Endothelial cell of umbilical vein (primary cell): ENCODE measurements at regions not wholly inside any gene's neighbourhood (a gene's known extent, or its start where the extent isn't known, plus 50 kb on each side); places are given as distances from the start of the nearest gene placed in this dataset.

Source experiments
- BruUV-seq: library from RNA; stranded (reverse); fragments of 400-500 nt; replicated peaks from 2 replicates; lab custom pipeline; 2021; lab: Mats Ljungman, UMichigan
- CTCF ChIA-PET: fragments of 300-600, 350-600 bp; sonication (Branson Sonifier 250); formaldehyde crosslinking; loops from one replicate; lab custom pipeline; 2021; ENCODE audit warnings: antibody characterized with exemption, inconsistent platforms; lab: Charles Lee
- POLR2A ChIA-PET: fragments of 300-600, 350-600 bp; sonication (Branson Sonifier 250); formaldehyde crosslinking; loops from one replicate; lab custom pipeline; 2021; ENCODE audit warnings: antibody characterized with exemption, inconsistent platforms; lab: Charles Lee
- DNase-seq: peaks from one replicate; pipeline ENCODE4 v3.0.0-alpha.2; 2011; ENCODE audit warnings: low read depth, low spot score
- FAIRE-seq: peaks from 2 replicates; lab custom pipeline; 2011; peaks lifted over from hg19 to GRCh38; lab: Jason Lieb, UNC
- H2AFZ ChIP-seq: 2 replicates; pipeline ENCODE4 v1.6.0; 2012; ENCODE audit warnings: low read depth, low read length, control low read depth, inconsistent platforms
- H3K27ac ChIP-seq: 2 replicates; pipeline ENCODE4 v1.5.1; 2011; ENCODE audit warnings: low read depth, mild to moderate bottlenecking, control low read depth, low read length, moderate library complexity; ENCODE audit not compliant: insufficient read depth
- H3K27me3 ChIP-seq, 2 experiments: 2 replicates each; pipeline versions ENCODE4 v1.6.0 to v1.6.1; 2011; ENCODE audit warnings: low read length in 2 of 2, mixed read lengths in 1 of 2; ENCODE audit not compliant: control insufficient read depth in 2 of 2, insufficient read depth in 2 of 2
- H3K36me3 ChIP-seq, 2 experiments: 2 replicates in 1 of 2; 3 replicates in 1 of 2; pipeline ENCODE4 v1.5.1; 2011; ENCODE audit warnings: low read length in 2 of 2, mild to moderate bottlenecking in 1 of 2, moderate library complexity in 1 of 2; ENCODE audit not compliant: control insufficient read depth in 2 of 2, insufficient read depth in 2 of 2; ENCODE audit errors: extremely low read depth in 1 of 2
- H3K4me1 ChIP-seq: 3 replicates; pipeline ENCODE4 v1.5.1; 2011; ENCODE audit warnings: mild to moderate bottlenecking, low read length; ENCODE audit not compliant: control insufficient read depth, insufficient read depth; ENCODE audit errors: extremely low read depth
- H3K4me2 ChIP-seq: 2 replicates; pipeline ENCODE4 v1.6.1; 2011; ENCODE audit warnings: low read length, control low read depth, mixed read lengths; ENCODE audit not compliant: insufficient read depth
- H3K4me3 ChIP-seq, 3 experiments: fragments of 200-600 bp in 1 of 3; sonication (generic), shearing (Covaris generic) in 1 of 3; replicated peaks in 1 of 3; 2 replicates each; pipeline ENCODE4 v1.5.1; 2011 to 2016; ENCODE audit warnings: control low read depth in 3 of 3, low read length in 3 of 3, mild to moderate bottlenecking in 2 of 3, inconsistent platforms in 1 of 3, low read depth in 1 of 3, moderate library complexity in 1 of 3; ENCODE audit not compliant: insufficient read depth in 1 of 3
- H3K79me2 ChIP-seq: 2 replicates; pipeline ENCODE4 v1.6.0; 2012; ENCODE audit warnings: low read length, inconsistent platforms; ENCODE audit not compliant: control insufficient read depth, insufficient read depth
- H3K9ac ChIP-seq: replicated peaks from 2 replicates; pipeline ENCODE3; 2011; ENCODE audit warnings: low read length, control low read depth; ENCODE audit not compliant: insufficient read depth; ENCODE audit errors: extremely low read depth
- H3K9me1 ChIP-seq: replicated peaks from 3 replicates; pipeline ENCODE4 v1.6.0; 2011; ENCODE audit warnings: mild to moderate bottlenecking, low read length; ENCODE audit not compliant: control insufficient read depth, insufficient read depth; ENCODE audit errors: extremely low read depth
- H3K9me3 ChIP-seq: replicated peaks from 2 replicates; pipeline ENCODE4 v1.5.1; 2012; ENCODE audit warnings: low read length, inconsistent platforms; ENCODE audit not compliant: control insufficient read depth, insufficient read depth
- H4K20me1 ChIP-seq: replicated peaks from 2 replicates; pipeline ENCODE3; 2011; ENCODE audit warnings: mild to moderate bottlenecking, low read length; ENCODE audit not compliant: control insufficient read depth, insufficient read depth; ENCODE audit errors: extremely low read depth
- FOS ChIP-seq: IDR thresholded peaks from 2 replicates; pipeline ENCODE4 v1.6.1; 2011; ENCODE audit warnings: mild to moderate bottlenecking, low read length, moderate library complexity, borderline replicate concordance; ENCODE audit not compliant: insufficient read depth
- GATA2 ChIP-seq: IDR thresholded peaks from 2 replicates; pipeline ENCODE4 v1.7.0; 2011; ENCODE audit warnings: low read depth, mild to moderate bottlenecking, moderate library complexity, mixed read lengths, low read length; ENCODE audit not compliant: insufficient read length, insufficient read depth
- JUN ChIP-seq: IDR thresholded peaks from 2 replicates; pipeline ENCODE4 v1.6.1; 2011; ENCODE audit warnings: borderline replicate concordance, low read depth; ENCODE audit not compliant: insufficient read length, insufficient read depth
- MAX ChIP-seq: IDR thresholded peaks from 2 replicates; pipeline ENCODE4 v1.6.1; 2011; ENCODE audit not compliant: insufficient read depth, insufficient read length
- MYC ChIP-seq: IDR thresholded peaks from one replicate; pipeline ENCODE4 v1.6.1; 2011; ENCODE audit warnings: mild to moderate bottlenecking, low read depth, low read length
- POLR2A ChIP-seq: IDR thresholded peaks from 2 replicates; pipeline ENCODE4 v1.6.1; 2012; ENCODE audit warnings: low read depth, mild to moderate bottlenecking, control low read depth, low read length
- POLR2AphosphoS5 ChIP-seq: IDR thresholded peaks from 2 replicates; pipeline ENCODE4 v1.6.1; 2012; ENCODE audit warnings: low read depth, mild to moderate bottlenecking, control low read depth, low read length, moderate library complexity; ENCODE audit not compliant: insufficient read depth
- dilution Hi-C: fragments of 300-500 bp; cut with MboI; formaldehyde crosslinking; loops from one replicate; pipeline ENCODE4 v1.15.0; 2019; ENCODE audit warnings: low sequenced_read_pairs; ENCODE audit not compliant: extremely low pct_ligation_motif_present
- intact Hi-C: fragments of 100-400 bp; cut with micrococcal nuclease; formaldehyde crosslinking; loops from one replicate; pipeline ENCODE4 v1.10.0; 2022
- TF ChIP-seq, protein P1 (sequence below), 2 donors: IDR thresholded peaks; 1 replicate in 1 of 2; 2 replicates in 1 of 2; pipeline ENCODE4 v1.5.1; 2011; ENCODE audit warnings: low read length in 2 of 2, mild to moderate bottlenecking in 2 of 2, moderate library complexity in 2 of 2, control low read depth in 1 of 2, inconsistent platforms in 1 of 2, low read depth in 1 of 2; ENCODE audit not compliant: insufficient read depth in 1 of 2; ENCODE audit errors: extremely low read depth in 1 of 2

DNA sequence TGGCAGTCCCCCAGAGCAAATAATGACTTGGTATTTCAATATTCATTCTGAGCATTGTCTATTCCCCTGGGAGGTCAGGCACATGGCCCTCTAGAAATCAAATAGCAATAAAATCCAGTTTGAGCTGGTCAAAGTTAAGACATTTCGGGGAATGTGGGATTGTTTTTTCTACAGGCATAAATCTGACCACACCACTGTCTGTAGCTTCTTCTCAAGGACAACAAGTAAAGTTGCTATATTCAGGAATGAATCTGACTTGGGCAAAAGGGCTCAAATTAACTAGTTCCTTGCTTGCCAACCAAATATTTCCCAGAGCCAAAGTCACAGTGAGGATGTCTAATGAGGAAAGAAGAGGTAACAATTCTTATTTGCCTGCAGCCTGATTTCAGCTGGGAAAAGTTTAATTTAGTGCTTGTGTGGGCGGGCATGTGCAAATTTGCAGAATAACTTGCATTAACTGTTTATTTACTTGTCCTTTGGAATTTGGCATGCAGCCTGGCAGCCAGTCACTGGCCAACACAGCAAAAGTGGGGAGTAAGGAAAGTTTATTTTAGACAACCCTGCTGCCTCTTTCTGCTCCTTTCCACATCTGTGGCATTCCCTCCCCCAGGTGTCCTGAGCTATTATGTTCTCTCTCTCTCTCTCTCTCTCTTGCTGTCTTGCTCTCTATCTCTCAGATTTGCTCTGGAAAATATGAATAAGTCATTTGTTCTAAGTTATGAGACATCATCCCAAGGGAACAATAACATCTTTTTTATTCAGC lies 51.2 kb upstream of the ARHGAP20 start:
- H2AFZ ChIP-seq = peak overlapping the region; percentile 20
- FAIRE-seq (no peak), DNase-seq (peak; percentile 72)
- H3K4me1 ChIP-seq = peaks cover 3% of the 10 kb centered on the region
- dilution Hi-C loops (no loop called here), intact Hi-C loops (no loop called here)
- no peak overlapping the region for H3K4me3 ChIP-seq
- H3K27me3 ChIP-seq = no peaks in the 10 kb centered on the region
- BruUV-seq = no TSS peak
- no peak overlapping the region for H3K27ac ChIP-seq
- H3K9me1 ChIP-seq = no peaks in the 10 kb centered on the region
- no peak overlapping the region for H3K4me2 ChIP-seq
- no peaks in the 10 kb centered on the region for H4K20me1 ChIP-seq
- no peaks in the 10 kb centered on the region for H3K36me3 ChIP-seq
- ChIA-PET POLR2A (no interaction called here), CTCF (interaction anchor here (1.0 to 1.1 kb wide), 3 partner anchors 10 to 22 kb away, joined by 3 read pairs; no protein-coding TSS in a partner anchor)
- TF ChIP-seq FOS (no peak), POLR2A (no peak)
- no peaks in the 10 kb centered on the region for H3K79me2 ChIP-seq
- H3K9me3 ChIP-seq = no peaks in the 10 kb centered on the region
- H3K9ac ChIP-seq = no peak overlapping the region

DNA sequence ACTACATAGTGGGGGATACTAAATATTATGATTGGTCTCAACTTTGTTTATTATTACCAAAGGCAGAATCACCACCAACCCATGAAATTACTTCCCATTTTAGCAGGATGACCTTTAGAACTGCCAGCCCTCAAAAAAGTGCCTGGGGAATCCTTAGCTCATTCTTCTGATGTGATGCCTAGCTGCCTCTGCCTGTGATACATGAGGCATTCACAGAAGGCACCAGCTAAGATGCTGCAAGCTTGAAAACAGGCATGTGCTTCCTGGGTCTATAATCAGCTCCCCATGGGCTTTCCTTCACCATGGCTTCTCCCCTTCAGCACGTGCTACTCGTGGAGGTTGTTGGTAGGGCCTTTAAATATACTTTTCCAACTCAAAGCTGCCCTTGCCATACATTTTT lies 50.4 kb upstream of the ARHGAP20 start:
- DNase-seq (no peak), FAIRE-seq (no peak)
- Histone ChIP-seq H3K4me1 (peaks cover 3% of the 10 kb centered on the region), H3K4me2 (no peak overlapping the region), H3K4me3 (no peak overlapping the region), H4K20me1 (no peaks in the 10 kb centered on the region), H3K9me3 (no peaks in the 10 kb centered on the region), H3K27me3 (no peaks in the 10 kb centered on the region), H3K27ac (no peak overlapping the region), H3K79me2 (no peaks in the 10 kb centered on the region), H2AFZ (no peak overlapping the region), H3K36me3 (no peaks in the 10 kb centered on the region), H3K9me1 (no peaks in the 10 kb centered on the region), H3K9ac (no peak overlapping the region)
- dilution Hi-C loops (no loop called here), intact Hi-C loops (no loop called here)
- BruUV-seq = no TSS peak
- ChIA-PET POLR2A (no interaction called here), CTCF (interaction anchor here (1.0 to 1.1 kb wide), 3 partner anchors 10 to 23 kb away, joined by 3 read pairs; no protein-coding TSS in a partner anchor)
- TF ChIP-seq JUN (no peak), MYC (no peak), POLR2A (no peak), GATA2 (no peak), FOS (no peak), MAX (no peak), POLR2AphosphoS5 (no peak)
- TF ChIP-seq, protein P1, sequence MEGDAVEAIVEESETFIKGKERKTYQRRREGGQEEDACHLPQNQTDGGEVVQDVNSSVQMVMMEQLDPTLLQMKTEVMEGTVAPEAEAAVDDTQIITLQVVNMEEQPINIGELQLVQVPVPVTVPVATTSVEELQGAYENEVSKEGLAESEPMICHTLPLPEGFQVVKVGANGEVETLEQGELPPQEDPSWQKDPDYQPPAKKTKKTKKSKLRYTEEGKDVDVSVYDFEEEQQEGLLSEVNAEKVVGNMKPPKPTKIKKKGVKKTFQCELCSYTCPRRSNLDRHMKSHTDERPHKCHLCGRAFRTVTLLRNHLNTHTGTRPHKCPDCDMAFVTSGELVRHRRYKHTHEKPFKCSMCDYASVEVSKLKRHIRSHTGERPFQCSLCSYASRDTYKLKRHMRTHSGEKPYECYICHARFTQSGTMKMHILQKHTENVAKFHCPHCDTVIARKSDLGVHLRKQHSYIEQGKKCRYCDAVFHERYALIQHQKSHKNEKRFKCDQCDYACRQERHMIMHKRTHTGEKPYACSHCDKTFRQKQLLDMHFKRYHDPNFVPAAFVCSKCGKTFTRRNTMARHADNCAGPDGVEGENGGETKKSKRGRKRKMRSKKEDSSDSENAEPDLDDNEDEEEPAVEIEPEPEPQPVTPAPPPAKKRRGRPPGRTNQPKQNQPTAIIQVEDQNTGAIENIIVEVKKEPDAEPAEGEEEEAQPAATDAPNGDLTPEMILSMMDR (IDR thresholded peaks at IDR 0.05; ENCODE audit: extremely low read depth in 1 of 2, insufficient read depth in 1 of 2, low read depth in 1 of 2, low read length in 2 of 2) = no peak
